Stimulated activated CD4-positive, alpha-beta T cell treated with anti-CD3 and anti-CD28 coated beads, Interleukin-12 subunit alpha, Interleukin-12 subunit beta, amount 100 ng/mL, for 4 hours (primary cell): ENCODE measurements at regions not wholly inside any gene's neighbourhood (a gene's known extent, or its start where the extent isn't known, plus 50 kb on each side); places are given as distances from the start of the nearest gene placed in this dataset.

Experiments used
- DNase-seq: peaks from one replicate; pipeline ENCODE4 v3.0.0-alpha.2; 2020

- DNase-seq = no peak
These were observed 290.5 kb downstream of the HAPSTR1 start for GRCh38 chr16:9381905-9382304.

DNA sequence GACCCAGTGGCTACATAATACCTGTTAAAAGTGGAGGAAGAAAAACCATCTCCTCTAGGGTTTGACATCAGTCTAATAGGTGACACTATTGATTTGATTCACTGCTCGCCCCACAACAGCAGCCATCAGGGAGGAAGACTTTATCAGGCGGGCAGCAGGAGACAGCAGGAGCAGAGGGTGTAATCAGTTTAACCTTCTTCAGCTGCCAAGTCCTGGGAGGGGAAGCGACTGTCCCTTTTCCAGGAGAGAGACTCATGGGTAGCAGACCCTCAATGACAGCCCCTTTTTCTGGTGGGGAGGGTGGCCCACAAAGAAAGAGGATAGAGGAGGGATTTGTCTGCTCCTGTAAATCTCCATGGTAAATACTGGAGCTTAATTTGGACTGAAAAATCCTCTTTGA is 291.8 kb downstream of the HAPSTR1 start:
- DNase-seq = no peak

- no peak for DNase-seq
These were observed 292.7 kb downstream of the HAPSTR1 start for GRCh38 chr16:9384141-9384540.

- DNase-seq = no peak
These were observed 298.2 kb downstream of the HAPSTR1 start for GRCh38 chr16:9389543-9390207.

GRCh38 chr16:9392956-9393355 is 301.5 kb downstream of the HAPSTR1 start:
- no peak for DNase-seq

DNA sequence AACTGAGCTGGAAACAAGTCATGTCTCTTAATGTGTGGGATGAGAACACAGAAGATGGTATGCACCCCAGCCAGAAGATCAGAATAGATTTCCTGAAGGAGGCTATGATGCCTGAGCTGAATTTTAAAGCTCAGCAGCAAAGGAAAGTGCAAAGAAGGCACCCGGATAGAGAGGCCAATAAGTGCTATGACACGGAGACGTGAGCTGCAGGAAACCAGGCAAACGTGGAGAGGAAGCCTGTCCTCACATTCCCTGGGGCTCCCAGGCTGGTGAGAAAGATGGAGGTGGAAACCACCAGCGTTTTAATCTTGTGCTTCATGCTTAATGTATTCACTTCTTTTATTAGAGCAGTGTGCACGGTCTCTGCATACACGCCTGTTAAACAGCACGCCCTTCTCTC is 302.1 kb downstream of the HAPSTR1 start:
- DNase-seq = no peak

GRCh38 chr16:9395958-9396359 is 304.5 kb downstream of the HAPSTR1 start:
- no peak for DNase-seq

DNA sequence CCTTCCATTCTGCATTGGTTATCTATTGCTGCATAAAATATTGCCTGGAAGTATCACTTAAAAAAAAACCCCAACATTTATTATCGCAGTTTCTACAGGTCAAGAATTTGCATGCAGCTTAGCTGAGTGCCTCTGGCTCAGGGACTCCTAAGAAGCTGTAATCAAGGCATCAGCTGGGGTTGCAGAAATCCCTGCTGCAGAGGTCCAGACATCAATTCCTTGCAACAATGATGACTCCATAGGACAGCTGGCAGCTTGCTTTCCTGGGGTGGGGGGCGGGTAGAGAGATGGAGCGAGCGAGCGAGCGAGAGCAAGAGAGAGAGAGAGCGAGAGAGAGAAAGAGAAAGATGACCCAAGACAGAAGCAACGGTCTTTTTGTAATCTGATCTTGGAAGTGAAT is 308.1 kb downstream of the HAPSTR1 start:
- no peak for DNase-seq

DNA sequence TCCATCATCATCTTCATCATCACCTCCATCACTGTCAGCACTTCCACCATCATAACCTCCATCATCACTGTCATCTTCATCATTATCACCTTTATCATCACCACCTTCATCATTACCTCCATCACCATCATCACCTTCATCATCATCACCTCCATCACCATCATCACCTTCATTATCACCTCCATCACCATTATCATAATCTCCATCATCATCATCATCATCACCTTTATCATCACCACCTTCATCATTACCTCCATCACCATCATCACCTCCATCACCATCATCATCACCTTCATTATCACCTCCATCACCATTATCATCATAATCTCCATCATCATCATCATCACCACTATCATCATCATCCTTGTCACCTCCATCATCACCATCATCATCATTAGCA is 309.7 kb downstream of the HAPSTR1 start:
- DNase-seq = no peak

DNA sequence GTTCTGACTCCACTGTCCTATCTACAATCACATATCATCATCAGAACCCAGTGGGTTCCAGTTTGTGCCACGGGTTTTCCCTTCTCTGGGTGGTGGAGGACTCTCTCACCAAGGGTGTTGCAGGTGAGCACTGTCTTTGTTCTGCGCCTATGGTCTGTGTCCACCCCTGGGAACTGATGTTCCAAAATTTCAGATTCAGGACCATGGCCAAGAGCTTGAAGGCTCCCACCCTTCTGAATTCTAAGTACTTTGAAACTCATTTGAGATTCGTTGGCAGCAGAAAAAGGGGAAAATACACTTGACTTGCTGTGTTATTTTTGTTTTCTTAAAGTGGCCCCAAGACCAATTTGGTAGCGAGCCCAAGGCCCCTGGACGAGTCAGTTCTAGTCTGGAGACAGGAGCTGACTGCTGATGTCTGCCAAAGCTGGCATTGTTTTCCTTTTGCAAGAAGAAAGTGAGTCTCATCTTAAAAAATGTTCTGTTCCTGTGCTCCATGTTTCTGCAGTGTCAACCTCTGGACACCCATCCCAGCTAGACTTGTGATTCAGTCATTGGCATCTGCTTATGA is 310.9 kb downstream of the HAPSTR1 start:
- DNase-seq = no peak

GRCh38 chr16:9404811-9405210 is 313.4 kb downstream of the HAPSTR1 start:
- DNase-seq = no peak

GRCh38 chr16:9406038-9406712 is 314.7 kb downstream of the HAPSTR1 start:
- no peak for DNase-seq

DNA sequence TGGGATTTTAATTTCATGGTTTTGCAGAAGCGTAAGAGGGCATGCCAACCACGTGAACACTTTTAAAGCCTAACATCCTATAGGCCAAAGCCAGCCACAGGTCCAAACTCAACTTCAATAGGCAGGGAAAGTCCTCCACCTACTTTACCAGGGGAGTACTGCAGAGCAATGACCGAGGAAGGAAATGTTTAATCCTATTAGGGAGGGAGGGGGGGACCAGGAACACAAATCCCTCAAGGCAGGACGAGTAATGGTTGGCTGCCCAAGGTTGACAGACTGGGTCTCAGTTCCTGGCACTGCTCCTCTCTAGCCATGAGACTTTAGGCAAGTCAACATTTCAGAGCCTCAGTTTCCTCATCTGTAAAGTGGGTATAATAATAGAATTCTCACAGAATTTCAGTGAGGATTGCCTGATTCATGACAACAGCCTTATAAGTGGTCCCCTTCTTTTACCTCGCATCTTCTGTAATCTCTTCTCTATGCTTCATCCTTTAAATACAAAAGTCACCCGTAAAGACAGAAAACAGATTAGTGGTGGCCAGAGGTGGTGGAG is 315.8 kb downstream of the HAPSTR1 start:
- DNase-seq = no peak

DNA sequence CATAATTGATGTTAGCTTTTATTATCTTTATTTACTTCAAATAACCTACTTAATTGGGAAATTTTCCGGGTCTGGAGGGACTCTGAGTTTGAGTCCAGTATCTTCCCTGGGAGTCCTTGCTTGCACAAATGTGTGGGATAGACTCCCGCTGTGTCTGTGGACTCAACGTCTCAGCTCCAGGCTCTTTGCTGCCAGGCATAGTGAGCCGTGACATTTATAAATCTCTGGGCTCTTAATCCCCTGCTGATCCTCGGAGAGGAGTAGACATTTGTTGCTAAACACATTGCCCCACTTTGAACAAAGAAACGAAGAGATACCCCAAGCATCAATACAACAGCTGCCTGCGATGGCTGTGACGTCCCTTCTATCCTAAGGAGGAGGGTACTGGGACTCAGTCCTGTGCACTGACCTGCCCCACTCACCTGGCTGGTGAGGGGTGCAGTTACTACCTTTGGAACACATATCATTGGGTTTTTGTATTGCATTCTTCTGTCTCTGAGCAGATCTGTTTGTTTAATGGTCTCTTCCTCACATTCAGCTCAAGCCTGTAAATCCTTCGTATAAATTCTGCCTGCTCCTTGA is 316.9 kb downstream of the HAPSTR1 start:
- DNase-seq = no peak

GRCh38 chr16:9409560-9410493 is 318.4 kb downstream of the HAPSTR1 start:
- no peak for DNase-seq

- no peak for DNase-seq
These were observed 320.0 kb downstream of the HAPSTR1 start for GRCh38 chr16:9411426-9411825.

- no peak for DNase-seq
These were observed 320.8 kb downstream of the HAPSTR1 start for GRCh38 chr16:9412031-9412914.

GRCh38 chr16:9412915-9413264 is 321.4 kb downstream of the HAPSTR1 start:
- DNase-seq = no peak

GRCh38 chr16:9415545-9415944 is 324.1 kb downstream of the HAPSTR1 start:
- DNase-seq = no peak

DNA sequence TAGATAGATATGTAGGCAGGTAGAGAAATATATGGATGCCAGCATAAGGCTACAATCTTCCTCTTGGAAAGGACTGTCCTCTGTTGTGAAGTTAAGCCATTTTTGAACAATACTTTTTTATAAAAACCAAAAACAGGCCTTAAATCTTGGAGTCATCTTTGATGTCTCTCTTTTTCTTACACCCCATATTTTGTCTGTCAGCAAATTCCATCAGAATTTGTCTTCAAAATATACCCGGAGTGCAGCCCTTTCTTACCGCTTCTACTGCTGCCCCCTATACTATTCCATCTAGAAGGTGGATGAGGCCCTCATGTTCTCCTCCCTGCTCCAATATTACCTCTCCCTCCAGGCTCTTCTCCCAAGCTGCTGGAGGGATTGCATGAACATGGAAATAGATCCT is 326.5 kb downstream of the HAPSTR1 start:
- no peak for DNase-seq

DNA sequence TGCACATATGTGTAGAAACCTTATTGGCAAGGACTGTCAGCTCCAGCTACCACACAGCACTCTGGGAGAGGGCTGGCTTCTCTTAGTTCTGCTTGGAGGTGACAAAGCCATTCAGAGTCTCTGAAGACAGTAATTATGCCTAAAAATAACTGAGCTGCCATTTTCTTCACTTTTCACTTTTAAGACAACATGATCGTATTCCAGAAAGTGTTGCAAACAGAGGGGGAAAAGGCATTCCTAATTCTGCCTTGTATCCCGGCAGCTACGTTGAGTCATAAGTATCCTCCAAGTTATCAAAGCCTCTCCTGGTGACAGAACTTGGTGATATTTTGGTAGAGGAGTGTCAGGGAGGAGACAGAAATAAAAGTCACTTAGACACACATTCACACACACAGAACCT is 327.7 kb downstream of the HAPSTR1 start:
- DNase-seq = no peak
